ENCODE measurements at regions not wholly inside any gene's neighbourhood (a gene's known extent, or its start where the extent isn't known, plus 50 kb on each side); places are given as distances from the start of the nearest gene placed in this dataset.
"Not testable (repeated sequence)": the region's sequence is repeated elsewhere in the genome, so short reads cannot be mapped to it uniquely, and the experiment has no call there.

GRCh38 chr5:26388976-26389375 lies 649.4 kb downstream of the CDH9 start:
- peaks cover 0 to 4% (median 0%) of the 10 kb centered on the region in 3 donors for H3K4me1 ChIP-seq
- no peak overlapping the region for H3K4me3 ChIP-seq
- H3K27ac ChIP-seq, result no peak overlapping the region
- no peaks in the 10 kb centered on the region for H3K9me3 ChIP-seq
- H3K36me3 ChIP-seq, result no peaks in the 10 kb centered on the region
- peak; percentile 72 for ATAC-seq
- H3K27me3 ChIP-seq, result no peaks in the 10 kb centered on the region
- TF ChIP-seq POLR2A (IDR thresholded peaks at IDR 0.05), result no peak
- 6 to 18% methylated on average over 1 of the region's 1 CpG for WGBS, 2 donors (ENCODE audit: low coverage in 1 of 2)

GRCh38 chr5:26386532-26386931 lies 651.9 kb downstream of the CDH9 start:
- Histone ChIP-seq H3K4me1 (peaks cover 0 to 4% (median 0%) of the 10 kb centered on the region in 3 donors), H3K27me3 (no peaks in the 10 kb centered on the region), H3K4me3 (no peak overlapping the region), H3K9me3 (no peaks in the 10 kb centered on the region), H3K36me3 (no peaks in the 10 kb centered on the region), H3K27ac (no peak overlapping the region)
- TF ChIP-seq POLR2AphosphoS5 (IDR thresholded peaks at IDR 0.05) (no peak), CTCF (IDR thresholded peaks at IDR 0.05) (no peak), POLR2A (IDR thresholded peaks at IDR 0.05) (no peak), EP300 (IDR thresholded peaks at IDR 0.05) (no peak)
- WGBS, 2 donors (ENCODE audit: low coverage in 1 of 2), result 74 to 80% methylated on average over 1 of the region's 1 CpG
- ATAC-seq, result no peak

- not testable (repeated sequence) for H3K4me3 ChIP-seq, H3K27me3 ChIP-seq, H3K27ac ChIP-seq, H3K4me1 ChIP-seq, H3K36me3 ChIP-seq, ATAC-seq
- WGBS, 2 donors (ENCODE audit: low coverage in 1 of 2), result 65 to 84% methylated on average over 3 to 4 of the region's 4 CpGs
- peaks cover 0 to 29% (median 0%) of the 10 kb centered on the region in 3 donors for H3K9me3 ChIP-seq
Measured at GRCh38 chr5:26364624-26365023, 673.8 kb downstream of the CDH9 start.

- no peak for TF ChIP-seq EP300 (IDR thresholded peaks at IDR 0.05)
- no peak for TF ChIP-seq CTCF (IDR thresholded peaks at IDR 0.05)
- TF ChIP-seq POLR2AphosphoS5 (IDR thresholded peaks at IDR 0.05), result no peak
- TF ChIP-seq POLR2A (IDR thresholded peaks at IDR 0.05), result no peak
- Histone ChIP-seq H3K9me3 (peaks cover 0 to 2% (median 0%) of the 10 kb centered on the region in 3 donors), H3K4me3 (no peak overlapping the region), H3K27me3 (no peaks in the 10 kb centered on the region), H3K36me3 (no peaks in the 10 kb centered on the region), H3K4me1 (no peaks in the 10 kb centered on the region), H3K27ac (no peak overlapping the region)
- ATAC-seq, result no peak
- WGBS, 2 donors (ENCODE audit: low coverage in 1 of 2), result 51 to 57% methylated on average over 3 of the region's 3 CpGs
Measured at GRCh38 chr5:26343801-26344325, 694.5 kb downstream of the CDH9 start.

GRCh38 chr5:26339576-26339975 lies 698.8 kb downstream of the CDH9 start:
- Histone ChIP-seq H3K4me1 (no peaks in the 10 kb centered on the region), H3K4me3 (no peak overlapping the region)
- no CpG with 5 or more reads among the region's 1 CpG for WGBS, 2 donors (ENCODE audit: low coverage in 1 of 2)

More at GRCh38 chr5:26339576-26339975, 698.8 kb downstream of the CDH9 start:
- no peak for TF ChIP-seq EP300 (IDR thresholded peaks at IDR 0.05)
- TF ChIP-seq POLR2A (IDR thresholded peaks at IDR 0.05), result no peak
- no peak for TF ChIP-seq CTCF (IDR thresholded peaks at IDR 0.05)
- no peak for TF ChIP-seq POLR2AphosphoS5 (IDR thresholded peaks at IDR 0.05)
- peaks cover 0 to 6% (median 0%) of the 10 kb centered on the region in 3 donors for H3K9me3 ChIP-seq
- H3K27ac ChIP-seq, result no peak overlapping the region
- no peak for ATAC-seq
- H3K36me3 ChIP-seq, result no peaks in the 10 kb centered on the region
- H3K27me3 ChIP-seq, result no peaks in the 10 kb centered on the region

Measured in gastroesophageal sphincter (tissue), 4 donors.